HG02981 (cell line): ENCODE measurements at regions not wholly inside any gene's neighbourhood (a gene's known extent, or its start where the extent isn't known, plus 50 kb on each side); places are given as distances from the start of the nearest gene placed in this dataset.
"Not testable (repeated sequence)": the region's sequence is repeated elsewhere in the genome, so short reads cannot be mapped to it uniquely, and the experiment has no call there.

ENCODE experiments used
- ATAC-seq: cut with Tn5 transposase; IDR thresholded peaks from one replicate; pipeline ENCODE4 v1.9.1; 2021; ENCODE audit warnings: mild to moderate bottlenecking, moderate library complexity; ENCODE audit not compliant: unreplicated experiment

DNA sequence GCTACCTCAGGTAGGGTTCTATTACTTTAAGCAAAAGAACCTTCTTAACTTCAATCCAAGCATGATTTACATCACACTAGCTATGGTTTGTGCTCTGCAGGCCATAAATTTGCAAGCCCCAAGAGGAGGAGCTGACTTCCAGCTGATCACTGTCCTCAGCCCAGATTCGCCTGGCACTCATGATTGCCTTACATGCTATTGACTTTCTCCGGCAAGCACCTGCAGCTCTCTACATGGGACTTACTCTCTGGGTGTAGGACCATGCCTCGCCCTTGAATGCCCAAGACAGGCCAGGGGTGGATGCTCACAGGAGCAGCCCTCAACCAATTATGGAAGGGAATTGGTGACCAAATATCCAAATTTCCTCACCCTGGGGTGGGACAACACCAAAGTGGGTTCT is 99.8 kb downstream of the ESM1 start:
- ATAC-seq, result no peak

DNA sequence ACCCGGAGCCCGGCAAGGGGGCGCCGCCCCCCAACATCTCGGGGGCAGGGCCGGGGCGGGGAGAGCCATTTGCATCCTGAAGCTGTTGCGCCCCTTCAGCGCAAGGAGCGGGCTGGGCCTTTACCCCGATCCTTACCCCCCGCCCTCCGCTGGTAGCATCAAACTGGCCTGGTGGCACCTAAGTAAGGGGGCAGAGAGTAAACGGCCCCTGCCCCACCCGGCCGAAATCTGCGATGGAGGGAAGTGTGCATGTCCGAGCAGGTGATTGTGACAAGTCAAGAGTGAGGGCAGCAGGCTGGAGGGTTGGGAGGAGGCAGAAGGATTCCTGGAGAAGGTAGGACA is 101.2 kb downstream of the ESM1 start:
- no peak for ATAC-seq

DNA sequence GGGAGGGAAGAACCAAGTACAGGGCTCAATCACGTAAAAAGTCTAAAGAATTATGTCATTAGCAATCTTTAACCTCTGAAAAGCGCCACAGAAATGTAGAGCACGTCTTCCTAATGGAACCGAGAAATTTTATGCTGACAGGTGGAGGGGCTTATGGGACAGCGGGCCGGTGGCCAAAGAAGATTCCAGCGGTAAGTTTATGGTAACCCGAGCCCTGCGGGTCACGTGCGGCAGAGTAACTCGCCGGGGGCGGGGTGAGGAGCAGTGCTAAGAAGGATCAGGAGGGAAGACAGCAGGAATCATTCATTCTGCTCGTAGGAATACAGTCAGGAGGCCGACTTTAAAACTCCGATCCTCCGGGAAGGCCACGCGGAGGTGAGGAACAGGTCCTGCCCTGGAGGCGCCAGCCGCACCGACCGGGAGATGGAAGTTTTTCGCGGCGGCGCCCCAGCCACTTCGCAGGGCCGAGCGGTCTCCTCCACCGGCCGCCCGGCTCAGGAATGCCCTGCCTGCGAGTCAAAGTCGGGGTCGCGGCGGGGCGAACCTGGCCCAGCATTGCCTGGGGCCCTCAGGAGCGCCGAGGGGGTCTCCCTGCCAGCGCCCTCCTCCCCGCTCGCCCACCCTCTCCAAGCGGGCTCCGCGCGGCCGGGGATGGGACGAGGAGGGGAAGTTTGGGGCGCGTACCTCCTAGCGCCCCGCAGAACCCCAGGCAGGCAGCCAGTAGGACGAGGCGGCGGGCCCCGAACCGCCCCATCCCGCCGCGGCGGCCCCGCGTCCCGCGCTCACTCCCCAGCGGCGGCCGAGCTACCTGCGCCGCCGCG is 101.8 kb downstream of the ESM1 start:
- no peak for ATAC-seq

DNA sequence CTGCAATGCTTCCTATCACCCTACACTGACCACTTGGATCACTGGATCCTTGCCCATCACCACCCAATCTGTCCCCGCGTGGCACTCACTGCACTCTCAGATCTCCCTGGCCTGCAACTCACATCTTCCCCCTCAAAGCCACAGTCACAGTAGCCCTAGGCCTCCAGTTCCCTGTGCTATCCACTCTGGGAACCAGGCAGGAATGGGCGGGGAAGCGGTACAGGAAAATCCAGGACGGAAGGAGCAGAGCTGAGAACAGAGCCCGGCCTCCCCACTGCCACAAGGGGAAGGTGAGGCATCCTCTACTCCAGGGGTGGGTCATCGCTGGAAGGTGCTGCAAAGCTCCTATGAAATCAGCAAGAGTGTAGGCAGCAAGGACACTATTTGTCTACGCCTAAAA is 102.6 kb downstream of the ESM1 start:
- ATAC-seq, result no peak

DNA sequence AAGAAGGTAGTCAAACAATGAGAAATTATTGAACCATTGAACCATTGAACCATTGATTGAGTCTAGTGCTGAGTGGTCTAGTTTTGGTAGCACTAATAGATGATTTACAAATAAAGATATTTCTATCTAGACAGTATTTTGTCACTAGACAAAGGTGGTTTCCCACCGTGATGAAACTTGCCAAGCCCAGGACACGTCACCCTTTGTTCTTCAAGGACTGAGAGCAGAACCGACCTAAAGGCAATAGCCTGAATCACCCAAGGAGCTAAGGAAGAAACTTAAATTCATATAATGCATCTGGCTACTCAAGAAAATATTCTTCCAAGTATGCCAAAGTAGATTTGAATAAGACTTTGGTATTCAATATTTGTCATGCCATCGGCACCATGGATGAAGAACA is 103.3 kb downstream of the ESM1 start:
- no peak for ATAC-seq

DNA sequence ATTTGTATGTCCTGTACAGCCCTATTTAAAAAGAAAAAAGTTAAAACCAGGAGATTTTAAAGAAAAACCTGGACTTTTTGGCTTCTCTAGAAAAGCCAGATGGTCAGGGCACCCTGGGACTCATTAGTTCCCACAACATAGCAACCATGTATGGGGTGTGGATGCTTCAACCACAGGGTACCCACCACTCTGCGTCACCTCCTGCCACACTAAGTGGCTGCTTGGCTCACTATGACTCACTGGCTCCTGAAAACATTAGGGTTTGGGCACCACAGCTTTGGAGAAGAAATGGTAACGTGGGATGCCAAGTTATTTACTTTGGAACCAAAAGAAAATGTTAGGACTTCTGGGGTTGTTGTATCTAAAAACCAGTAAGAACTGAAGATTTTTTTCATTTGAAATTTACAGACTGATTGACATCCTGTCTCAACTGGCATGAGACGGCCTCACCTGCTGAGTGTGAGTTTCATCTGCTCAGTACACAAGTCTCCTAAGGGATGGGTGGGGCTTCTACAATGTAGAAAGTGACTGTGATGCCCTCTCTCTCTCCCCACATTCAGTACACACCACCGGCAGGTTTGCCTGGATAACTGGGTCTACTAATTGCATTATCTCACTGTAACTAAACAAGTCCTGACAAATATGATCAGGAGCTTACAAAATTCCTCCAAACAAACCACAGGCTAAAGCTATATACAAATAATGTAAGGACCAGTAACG is 103.9 kb downstream of the ESM1 start:
- ATAC-seq, result no peak

DNA sequence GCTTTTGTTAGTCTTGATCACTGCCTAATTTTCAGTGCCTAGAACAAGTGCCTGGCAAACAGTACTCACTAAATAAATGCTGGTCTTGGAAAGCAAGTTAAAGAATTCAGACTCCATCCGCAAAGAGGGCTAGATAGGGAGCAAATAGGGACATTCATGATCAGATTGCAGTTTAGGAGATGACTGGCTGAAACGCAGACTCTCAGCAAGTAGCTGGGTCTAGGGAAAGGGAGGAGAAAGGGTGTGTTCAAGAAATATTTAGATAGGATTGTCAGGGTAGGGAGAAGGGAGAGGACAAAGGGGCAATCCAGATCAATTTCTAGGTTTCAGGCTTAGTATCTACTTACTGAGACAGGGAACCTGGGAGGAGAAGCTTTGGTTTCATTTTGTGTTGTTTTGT is 108.4 kb downstream of the ESM1 start:
- ATAC-seq, result no peak

DNA sequence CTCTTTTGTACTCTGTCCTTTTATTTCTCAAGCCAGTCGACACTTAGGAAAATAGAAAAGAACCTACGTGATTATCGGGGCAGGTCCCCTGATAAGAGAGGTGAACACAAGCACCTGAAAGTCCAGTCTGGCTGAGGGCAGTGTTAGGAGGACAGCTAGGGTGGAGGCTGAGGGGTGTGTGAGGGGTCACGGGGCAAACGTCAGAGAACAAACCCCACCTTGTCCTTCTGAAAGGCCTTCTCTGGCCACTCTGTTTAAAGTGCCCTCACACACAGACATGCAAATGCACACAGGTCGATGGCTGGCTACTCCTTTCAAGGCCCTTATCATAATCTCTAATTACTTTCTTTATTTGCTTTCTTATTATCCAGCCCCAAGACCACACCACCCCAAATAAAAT is 108.8 kb downstream of the ESM1 start:
- ATAC-seq, result no peak

DNA sequence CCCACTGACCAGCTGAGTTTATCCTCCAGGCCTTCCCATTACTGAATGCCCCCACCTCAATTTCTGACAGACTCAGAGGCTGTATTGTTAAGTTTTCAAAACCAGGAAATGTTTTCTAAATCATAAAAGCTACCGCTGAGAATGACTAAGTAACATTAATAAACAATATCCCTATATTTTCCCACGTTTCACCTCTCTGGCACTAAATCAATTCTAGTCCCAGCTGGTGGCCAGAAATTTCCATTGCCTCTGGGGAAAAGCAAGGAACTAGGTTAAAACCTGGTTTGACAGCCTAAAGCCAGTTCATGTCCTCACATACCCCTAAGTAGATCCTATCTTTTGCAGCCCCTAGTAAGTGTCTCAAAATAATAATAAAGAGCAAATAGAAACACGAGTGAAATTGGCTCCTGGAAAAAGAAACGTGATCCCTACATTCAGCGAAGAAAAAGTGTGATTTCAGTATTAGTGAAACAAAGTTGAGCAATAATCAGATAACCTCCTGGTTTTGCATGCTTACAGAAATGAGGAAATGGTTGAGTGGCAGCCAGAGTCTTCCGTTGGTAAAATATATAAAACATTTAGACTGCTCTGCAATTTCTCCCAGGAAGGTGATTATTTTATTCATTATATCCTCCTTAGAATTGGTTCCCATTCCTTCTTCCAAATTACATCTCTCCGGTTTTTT is 110.9 kb downstream of the ESM1 start:
- no peak for ATAC-seq

DNA sequence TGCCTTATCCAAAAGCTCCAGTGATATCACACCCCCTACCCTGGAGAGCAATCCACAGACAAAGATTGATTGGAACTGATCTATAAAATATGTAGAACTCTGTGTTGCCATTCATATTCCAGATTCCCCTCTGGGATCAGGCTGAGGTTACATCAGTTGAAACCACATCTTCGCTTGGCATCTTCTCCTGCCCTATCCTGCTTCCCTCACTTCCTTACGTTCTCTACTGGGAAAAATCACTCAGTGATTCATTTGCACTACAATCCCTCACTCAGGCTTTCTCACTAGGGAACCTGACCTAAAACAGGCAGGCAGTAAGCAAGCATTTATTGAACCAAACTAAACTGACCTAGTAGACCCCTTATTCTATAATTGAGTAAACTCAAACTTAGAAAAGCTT is 111.7 kb downstream of the ESM1 start:
- no peak for ATAC-seq

DNA sequence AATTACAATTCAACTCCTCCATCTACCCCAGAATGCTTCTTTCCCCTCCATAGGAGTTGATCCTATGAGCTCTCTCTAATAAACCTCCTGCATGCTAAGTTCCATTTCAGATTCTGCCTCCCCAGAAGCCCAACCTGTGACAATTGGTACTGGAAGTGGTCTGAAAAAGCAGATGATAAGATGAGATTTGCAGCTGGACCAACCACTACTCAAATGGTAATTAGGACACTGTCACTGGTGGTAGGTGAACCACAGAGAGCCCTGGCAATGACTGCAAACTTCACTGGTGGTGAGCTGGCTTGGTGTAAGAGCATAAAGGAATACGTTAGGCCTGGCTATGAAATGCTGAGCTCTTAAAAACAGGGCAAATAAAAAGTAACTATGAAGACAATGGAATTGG is 112.6 kb downstream of the ESM1 start:
- no peak for ATAC-seq

DNA sequence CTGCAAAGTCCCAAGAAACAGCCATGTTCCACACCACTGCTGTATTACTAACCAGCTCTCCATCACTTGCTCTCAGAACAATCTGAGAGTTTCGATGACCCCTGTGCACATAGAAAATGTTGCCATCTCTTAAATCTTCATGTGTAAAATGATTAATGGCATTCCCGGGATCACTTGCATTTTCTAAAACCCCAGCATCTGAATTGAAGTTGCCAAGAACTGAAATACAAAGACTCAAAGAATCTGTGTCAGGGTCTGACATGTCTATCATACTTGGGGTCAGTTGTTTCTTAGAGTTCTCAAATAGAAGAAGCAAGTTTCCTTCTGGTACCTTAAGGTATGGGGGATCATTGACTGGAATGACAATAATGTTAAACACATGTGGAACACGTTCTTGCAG is 115.1 kb downstream of the ESM1 start:
- no peak for ATAC-seq

DNA sequence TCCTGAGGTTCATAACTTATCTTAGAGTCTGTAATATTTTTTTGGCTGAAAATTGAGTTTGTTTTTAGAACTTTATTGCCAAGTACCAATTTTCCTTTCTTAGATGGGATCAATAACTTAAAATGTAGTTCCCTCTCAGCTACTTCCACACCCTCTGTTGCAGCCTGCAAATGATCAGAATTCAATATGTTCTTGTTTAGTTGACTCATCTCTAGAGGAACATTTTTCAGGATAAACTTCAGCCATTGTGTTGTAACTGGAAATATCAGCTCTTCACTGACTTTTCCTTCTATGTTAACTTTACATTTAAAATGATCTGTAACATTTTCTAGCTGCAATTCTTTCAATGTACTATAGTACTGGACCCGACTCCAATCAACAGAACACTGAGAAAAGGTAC is 115.7 kb downstream of the ESM1 start:
- no peak for ATAC-seq

DNA sequence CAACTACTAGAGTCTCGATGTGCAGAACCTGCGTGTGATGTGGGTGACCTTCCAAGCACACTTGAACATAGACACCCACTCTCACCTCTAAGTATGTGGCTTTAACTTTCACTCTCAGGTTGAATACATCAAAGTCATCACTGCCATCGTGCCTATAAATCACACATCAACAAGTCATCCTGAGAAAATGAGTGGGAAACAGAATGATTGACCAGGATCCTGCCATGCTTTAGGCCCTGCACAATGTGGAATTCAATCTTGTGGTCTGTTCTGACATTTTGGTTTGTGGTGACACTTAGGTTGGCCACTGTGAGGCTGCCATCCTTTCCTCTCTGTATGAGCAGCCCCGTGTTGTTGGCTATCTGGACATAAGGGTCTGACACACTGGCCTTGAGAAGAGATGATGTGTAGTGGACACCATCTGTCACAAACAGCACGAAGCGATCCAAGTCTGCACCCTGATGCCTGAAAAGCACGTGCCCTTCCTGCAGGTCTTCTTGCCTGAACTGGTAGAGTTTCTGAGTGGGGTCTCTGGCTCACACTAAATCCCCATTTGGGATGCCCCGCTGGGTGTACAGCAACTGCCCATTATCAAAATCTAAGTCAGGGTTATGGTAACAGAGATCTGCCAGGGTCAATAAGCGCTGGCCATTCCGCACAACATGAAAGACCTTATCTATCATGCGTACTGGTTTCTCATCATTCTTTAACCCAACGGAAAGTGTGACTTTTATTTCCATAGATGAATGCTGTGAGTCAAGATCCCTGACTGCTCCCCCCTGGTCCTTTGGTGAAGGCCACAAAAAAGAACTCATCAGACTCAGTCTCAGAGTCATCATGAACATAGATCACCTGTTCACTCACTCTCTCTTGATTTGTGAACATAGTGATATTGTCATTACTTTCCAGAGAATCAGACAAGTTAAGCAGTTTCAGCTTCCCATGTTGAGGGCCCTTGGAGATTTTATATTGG is 116.6 kb downstream of the ESM1 start:
- ATAC-seq, result no peak

DNA sequence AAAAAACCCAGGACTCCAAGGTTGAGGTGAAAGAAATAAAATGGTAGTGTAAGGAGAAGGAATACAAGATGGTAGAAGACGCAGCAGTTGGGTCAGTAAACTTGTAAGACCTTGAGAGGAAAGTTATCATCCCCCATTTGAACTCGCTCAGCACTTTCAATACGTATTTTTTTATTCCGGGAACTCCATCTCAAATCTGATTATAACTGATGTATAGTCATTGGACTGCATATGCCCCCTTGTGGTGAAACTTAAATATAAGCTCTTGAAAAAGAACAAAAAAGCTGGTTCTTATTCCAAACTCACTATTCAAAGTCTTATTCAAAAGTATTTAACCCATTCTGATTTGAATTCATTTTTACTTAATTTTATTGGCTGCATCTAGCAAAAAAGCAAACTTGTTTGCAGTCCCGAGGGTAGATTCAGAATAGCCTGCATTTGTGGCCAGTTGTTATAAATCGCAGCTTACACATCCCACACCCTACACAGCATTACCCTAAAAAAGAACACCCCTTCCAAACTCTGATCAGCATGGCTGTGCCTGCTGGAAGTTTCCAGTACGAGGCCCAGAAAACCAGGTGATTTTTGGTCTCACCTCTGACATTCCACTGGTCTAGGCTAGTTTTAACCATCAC is 118.0 kb downstream of the ESM1 start:
- no peak for ATAC-seq

DNA sequence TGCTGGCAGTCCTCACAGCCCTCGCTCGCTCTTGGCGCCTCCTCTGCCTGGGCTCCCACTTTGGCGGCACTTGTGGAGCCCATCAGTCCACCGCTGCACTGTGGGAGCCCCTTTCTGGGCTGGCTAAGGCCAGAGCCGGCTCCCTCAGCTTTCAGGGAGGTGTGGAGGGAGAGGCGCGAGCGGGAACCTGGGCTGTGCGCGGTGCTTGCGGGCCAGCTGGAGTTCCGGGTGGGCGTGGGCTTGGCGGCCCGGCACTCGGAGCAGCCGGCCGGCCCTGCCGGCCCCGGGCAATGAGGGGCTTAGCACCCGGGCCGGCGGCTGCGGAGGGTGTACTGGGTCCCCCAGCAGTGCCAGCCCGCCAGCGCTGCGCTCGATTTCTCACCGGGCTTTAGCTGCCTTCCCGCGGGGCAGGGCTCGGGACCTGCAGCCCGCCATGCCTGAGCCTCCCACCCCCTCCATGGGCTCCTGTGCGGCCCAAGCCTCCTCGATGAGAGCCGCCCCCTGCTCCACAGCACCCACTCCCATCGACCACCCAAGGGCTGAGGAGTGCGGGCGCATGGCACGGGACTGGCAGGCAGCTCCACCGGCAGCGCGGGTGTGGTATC is 120.4 kb downstream of the ESM1 start:
- not testable (repeated sequence) for ATAC-seq

DNA sequence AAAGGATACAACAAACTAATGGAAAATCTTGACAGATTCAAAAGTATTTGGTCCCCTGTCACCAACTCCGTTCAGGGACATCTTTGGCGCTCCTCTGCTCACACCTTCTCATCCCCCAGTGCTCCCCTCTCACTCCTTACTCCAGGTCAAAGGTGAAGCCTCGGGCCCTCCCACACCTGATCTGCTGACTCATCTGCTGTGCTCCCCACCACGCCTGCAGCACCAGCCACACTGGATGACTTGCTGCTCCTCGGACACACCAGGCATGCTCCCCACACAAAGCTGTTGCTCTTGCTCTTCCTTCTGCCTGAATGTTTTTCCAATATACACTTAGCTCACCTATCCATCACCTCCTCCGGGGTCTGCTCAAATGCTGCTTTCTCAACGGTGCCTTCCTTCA is 123.4 kb downstream of the ESM1 start:
- no peak for ATAC-seq

DNA sequence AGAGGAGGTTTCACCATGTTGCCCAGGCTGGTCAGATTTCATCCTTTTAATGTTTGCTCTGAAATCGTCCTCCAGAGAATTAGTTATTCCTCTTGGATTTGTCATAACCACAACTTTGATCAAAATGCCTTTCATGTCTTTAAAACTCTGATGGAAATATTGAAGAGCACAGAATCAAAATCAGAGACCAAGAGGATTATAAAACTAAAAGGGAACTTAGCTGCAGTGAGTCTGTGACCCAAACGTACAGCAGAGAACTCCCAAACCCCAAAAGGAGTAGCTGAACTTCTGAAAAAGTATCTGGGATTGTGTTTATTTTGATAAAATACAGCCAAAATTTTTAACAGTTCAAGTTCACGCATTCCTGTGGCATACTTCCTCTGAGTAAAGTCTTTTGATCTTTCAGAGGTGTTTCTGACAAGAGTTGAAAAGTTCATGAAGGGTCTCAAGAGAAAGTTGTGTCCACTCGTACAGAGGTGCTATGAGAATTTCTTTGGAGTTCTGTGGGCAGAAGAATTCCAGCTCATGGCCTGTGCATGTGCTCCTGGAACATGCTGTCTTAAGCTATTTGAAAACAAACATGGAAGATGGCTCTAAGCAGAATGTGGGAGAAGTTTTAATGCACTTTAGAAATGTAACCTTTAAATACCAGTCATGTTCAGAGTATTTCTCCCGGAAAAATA is 124.0 kb downstream of the ESM1 start:
- ATAC-seq, result no peak

DNA sequence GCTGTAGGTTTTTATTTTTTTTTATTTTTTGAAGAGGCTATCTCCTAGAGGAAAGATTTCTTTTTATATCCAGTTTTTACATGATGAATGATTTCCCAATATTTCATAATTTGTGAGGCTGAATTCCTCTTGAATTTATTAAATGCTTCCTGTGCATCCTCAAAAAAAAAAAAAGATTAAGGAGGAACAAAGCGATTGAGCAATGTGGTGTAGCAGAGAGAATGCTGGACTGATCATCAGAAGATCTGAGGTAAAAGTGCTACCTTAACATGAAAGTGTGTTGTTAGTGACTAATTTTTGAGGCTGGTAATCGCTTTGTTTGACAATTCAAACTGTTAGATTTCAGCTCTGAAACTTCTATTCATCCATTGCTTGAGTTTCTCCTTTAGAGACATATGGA is 125.1 kb downstream of the ESM1 start:
- ATAC-seq, result no peak
